HG03342 (cell line): ENCODE measurements at regions not wholly inside any gene's neighbourhood (a gene's known extent, or its start where the extent isn't known, plus 50 kb on each side); places are given as distances from the start of the nearest gene placed in this dataset.
"Not testable (repeated sequence)": the region's sequence is repeated elsewhere in the genome, so short reads cannot be mapped to it uniquely, and the experiment has no call there.

Experiments used
- ATAC-seq: cut with Tn5 transposase; IDR thresholded peaks from one replicate; pipeline ENCODE4 v1.9.1; 2021; ENCODE audit warnings: mild to moderate bottlenecking, moderate library complexity; ENCODE audit not compliant: unreplicated experiment

- ATAC-seq: not testable (repeated sequence)
Observed at GRCh38 chr17:64800987-64801386, 118.3 kb downstream of the LRRC37A3 start.

- ATAC-seq: not testable (repeated sequence)
Observed at GRCh38 chr17:64800361-64800895, 118.8 kb downstream of the LRRC37A3 start.

GRCh38 chr17:64799543-64800188, 119.6 kb downstream of the LRRC37A3 start:
- not testable (repeated sequence) for ATAC-seq

DNA sequence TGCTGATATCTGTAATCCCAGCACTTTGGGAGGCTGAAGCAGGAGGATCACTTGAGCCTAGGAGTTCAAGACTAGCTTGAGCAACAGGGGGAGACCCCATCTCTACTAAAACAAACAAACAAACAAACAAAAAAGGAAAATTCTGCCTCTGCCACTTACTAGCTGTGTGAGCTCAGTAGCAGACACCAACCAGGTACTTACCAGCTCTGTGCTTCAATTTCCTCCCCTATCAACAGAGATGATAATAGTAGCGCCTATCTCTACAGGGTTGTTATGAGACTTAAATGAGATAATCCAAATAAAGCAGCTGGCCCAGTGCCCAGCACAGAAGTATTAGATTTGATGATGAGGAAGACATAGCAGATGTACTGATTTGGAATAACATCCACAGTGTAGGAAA, 120.3 kb downstream of the LRRC37A3 start:
- not testable (repeated sequence) for ATAC-seq

GRCh38 chr17:64798489-64798790, 120.8 kb downstream of the LRRC37A3 start:
- ATAC-seq: not testable (repeated sequence)

DNA sequence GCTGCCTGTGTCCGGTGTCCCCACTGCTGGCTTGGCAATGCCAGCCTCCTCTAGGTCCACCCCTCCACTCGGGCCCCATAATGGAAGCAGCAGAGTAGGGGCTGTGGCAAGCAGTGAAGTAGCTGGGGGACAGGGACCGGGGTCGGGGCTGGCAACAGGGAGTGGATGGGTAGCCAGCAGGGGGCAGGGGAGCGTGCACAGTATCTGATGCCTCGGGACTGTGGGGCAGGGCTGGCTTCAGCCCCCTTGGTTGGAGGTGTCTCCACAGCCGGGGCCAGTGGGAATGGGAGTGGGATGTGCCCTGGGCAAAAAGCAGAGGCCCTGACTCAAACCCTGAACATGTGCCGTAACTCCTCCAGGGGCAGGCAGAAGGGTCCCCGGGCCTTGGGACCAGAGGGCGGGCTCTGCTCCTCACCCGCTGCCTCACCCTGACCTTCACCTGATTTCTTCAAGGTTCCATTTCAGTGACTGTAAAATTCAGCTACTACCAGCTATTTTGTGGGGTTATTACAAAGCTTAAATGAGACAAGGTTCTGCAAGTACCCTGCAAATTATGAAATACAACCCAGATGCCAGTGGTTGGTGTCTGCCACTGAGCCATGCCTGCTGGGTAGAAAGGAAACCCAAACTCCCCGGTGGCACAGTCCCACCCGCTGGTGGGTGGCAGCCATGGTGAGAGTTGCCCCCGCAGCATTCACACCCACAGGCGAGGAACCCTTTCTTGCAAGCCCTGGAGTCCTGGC, 121.4 kb downstream of the LRRC37A3 start:
- ATAC-seq: not testable (repeated sequence)

DNA sequence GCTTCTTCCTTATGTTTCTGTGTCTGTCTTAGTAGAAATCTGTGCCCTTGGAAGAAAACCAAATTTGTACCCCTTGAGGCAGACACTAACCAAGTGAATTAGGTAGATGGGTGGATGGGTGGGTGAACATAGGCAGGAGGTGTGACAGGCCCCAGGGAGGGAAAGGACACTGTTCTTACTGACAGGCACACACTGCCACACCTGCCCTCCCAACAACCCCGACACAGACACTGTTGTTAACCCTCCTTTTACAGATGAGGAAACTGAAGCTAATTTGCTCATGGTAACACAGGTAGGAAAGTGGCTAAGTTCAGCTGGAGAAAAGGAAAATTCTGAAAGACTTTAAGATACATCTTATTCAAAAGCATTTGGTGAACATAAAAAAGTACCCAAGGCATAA, 123.9 kb downstream of the LRRC37A3 start:
- ATAC-seq: not testable (repeated sequence)

GRCh38 chr17:64794548-64795274, 124.6 kb downstream of the LRRC37A3 start:
- ATAC-seq: not testable (repeated sequence)

- ATAC-seq: not testable (repeated sequence)
Observed at GRCh38 chr17:64794113-64794512, 125.2 kb downstream of the LRRC37A3 start.

DNA sequence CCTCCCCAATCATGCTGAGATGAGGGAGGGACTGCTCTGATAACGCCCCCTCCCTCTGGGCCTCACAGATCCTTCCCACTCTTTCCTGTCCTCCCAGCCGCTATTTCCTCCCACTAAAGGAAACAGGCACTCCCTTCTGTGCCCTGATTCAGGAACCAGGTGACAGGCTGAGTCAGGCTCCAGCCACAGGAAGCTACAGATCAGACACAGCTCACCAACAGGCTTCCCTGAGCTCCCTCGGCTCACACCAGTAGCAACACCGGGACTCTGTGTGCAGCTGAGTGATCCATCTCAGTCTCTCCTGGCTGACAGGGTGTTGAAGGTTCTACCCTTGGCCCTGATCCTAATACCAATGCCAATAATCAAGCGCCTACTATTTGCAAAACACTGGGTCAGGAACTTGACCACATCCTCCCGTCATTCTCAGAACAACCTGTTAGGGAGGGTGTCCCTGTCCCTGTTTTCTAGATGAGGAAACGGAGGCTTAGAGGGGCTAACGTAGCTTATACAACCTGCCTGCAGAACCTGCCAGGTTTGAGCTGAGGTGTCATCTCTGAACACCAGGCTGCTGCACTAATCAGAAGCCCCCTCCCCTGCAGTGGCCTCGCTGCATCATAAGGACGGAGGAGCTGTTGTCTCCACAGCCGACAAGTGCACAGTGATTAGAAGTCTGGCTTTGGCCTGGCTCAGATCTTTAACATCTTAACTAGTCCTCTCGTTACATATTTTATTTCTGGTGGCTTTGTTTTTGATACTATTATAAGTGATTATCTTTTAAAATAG, 126.3 kb downstream of the LRRC37A3 start:
- not testable (repeated sequence) for ATAC-seq

DNA sequence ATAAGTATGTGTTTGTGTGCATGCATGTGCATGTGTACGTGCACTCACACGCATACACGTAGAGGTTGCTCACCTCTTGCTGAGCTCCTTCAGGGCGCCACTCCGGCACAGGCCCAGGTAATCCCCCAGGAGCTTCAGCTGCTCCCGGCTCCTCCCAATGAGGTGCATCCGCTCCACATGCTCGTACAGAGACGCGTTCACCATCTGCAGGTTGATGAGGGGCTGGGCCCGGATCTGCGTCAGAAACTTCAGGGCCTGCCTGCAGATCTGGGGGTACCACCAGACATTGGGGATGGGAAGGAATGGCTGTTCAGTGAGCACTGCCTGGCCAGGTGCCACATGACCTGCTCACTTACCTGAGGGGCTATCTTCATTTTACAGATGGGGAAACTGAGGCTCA, 127.0 kb downstream of the LRRC37A3 start:
- not testable (repeated sequence) for ATAC-seq

DNA sequence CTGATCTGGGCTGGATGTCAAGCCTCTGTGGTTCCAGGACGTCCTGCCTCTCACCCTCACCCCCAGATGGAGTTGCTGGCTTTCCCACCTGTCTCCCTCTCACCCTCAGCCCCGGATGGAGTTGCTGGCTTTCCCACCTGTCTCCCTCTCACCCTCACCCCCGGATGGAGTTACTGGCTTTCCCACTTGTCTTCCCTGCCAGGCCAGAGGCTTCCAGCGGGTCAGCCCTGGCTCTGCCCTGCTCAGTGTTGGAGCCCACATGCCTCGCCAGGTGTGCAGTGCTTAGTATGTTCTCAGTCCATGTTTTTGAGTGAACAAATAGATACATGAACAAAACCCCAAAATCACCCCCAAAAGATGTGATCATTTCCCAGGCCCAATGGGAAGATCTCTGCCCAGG, 127.6 kb downstream of the LRRC37A3 start:
- ATAC-seq: not testable (repeated sequence)

DNA sequence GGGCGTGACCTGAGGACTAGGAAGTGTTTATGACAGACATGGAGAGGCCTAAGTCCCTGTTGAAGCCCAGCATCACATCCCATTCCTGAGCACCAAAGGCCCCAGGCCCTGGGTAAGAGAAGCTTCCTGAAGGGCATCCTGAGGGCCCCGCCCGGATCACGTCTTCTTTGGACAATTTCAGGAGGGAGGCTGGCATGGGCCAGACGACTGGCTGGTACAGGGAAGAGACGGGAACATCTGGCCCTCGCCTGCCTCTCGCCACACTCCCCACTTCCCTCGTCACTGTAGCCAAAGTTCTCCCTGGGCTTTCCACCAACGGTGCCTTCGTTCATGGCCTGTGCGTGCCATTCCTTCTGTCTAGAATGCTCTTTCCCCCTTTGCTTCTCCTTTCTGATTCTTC, 128.1 kb downstream of the LRRC37A3 start:
- ATAC-seq: not testable (repeated sequence)

GRCh38 chr17:64790690-64791089, 128.6 kb upstream of the SMURF2 start:
- not testable (repeated sequence) for ATAC-seq

- not testable (repeated sequence) for ATAC-seq
Observed at GRCh38 chr17:64790193-64790592, 128.1 kb upstream of the SMURF2 start.

DNA sequence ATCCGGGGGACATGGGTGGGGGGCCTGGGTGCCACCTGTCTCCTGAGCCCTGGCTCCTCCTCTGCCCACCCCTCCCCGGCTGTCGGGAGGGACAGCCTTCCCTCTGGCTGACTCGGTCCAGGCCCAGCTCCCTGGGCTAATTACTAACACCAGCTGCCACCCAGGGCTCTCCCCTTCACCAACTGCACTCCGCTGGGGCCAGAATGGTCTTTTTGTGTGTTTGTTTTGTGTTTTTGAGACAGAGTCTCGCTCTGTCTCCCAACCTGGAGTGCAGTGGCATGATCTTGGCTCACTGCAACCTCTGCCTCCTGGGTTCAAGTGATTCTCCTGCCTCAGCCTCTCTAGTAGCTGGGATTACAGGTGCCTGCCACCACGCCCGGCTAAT, 126.9 kb upstream of the SMURF2 start:
- ATAC-seq: not testable (repeated sequence)

DNA sequence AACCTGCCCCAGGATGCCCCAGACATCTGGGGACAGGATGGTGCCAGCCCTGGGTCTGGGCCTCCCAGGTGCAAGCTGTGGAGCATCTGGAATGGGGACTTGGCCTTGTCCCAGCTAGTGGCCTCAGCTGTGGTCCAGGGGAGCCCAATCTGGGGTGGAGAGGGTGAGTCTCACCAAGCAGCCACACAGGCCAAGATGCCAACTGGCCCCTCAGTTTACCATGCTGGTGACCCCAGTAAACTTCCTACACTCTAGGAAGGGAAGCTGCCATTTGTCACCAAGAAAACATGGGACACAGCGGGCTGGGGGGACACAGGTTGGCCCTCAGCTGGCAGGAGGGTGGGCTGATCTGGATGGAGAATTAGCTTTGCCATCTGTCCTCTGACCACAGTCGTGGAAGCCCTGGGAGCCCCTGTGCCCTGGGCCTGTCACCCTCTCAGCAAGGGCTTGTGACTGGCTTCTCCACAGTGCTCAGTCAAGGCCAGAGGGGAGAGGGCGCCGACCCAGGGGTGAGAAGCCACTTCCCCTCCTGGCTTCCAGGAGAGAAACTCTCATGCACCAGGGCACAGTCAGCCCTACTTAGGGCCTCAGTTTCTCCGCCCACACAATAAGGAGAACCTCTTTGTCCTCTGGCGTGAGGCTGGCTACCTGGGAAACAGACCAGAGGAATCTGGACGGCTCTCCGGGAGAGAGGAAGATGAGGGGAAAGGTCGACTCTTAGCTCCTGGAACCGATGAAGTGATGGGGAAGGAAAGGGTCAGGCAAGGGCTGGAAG, 126.4 kb upstream of the SMURF2 start:
- ATAC-seq: no peak

- no peak for ATAC-seq
Observed at GRCh38 chr17:64787921-64788271, 125.8 kb upstream of the SMURF2 start.

GRCh38 chr17:64787255-64787920, 125.3 kb upstream of the SMURF2 start:
- no peak for ATAC-seq

DNA sequence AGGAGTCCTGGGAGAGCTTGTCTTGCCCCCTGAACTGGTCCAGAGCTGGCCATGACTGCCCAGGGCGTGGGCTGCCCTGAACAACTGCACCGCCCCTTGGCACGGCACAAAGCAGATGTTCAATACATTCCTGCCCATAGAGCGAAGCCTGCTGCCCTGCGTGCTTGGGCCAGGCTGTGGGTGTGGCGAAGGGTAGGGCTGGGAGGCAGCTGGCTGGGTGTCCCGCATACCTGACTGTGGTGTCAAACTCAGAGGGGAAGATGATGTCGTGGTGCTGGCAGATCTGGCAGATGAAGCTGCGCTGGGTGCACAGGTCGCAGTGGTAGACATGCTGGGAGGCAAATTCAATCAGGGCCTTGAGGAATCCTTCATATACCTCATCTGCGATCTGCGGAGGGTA, 124.2 kb upstream of the SMURF2 start:
- no peak for ATAC-seq
